ENCODE measurements at regions not wholly inside any gene's neighbourhood (a gene's known extent, or its start where the extent isn't known, plus 50 kb on each side); places are given as distances from the start of the nearest gene placed in this dataset.

- Mint-ChIP-seq H3K4me3 (ENCODE audit: unreplicated experiment) (no peak overlapping the region), H3K9me3 (ENCODE audit: unreplicated experiment) (no peaks in the 10 kb centered on the region), H3K27me3 (ENCODE audit: unreplicated experiment) (no peaks in the 10 kb centered on the region), H3K27ac (ENCODE audit: unreplicated experiment) (no peak overlapping the region), H3K36me3 (ENCODE audit: unreplicated experiment) (no peaks in the 10 kb centered on the region), H3K4me1 (ENCODE audit: low read depth, unreplicated experiment) (peaks cover 3% of the 10 kb centered on the region)
- no peak for TF ChIP-seq CTCF (IDR thresholded peaks at IDR 0.05; ENCODE audit: partially characterized antibody, unreplicated experiment)
- no peak for DNase-seq
Measured at GRCh38 chr2:182594286-182594685, 121.8 kb upstream of the DNAJC10 start.

- Mint-ChIP-seq H3K27ac (ENCODE audit: unreplicated experiment) (no peak overlapping the region), H3K36me3 (ENCODE audit: unreplicated experiment) (no peaks in the 10 kb centered on the region), H3K4me1 (ENCODE audit: low read depth, unreplicated experiment) (peaks cover 3% of the 10 kb centered on the region), H3K4me3 (ENCODE audit: unreplicated experiment) (no peak overlapping the region), H3K9me3 (ENCODE audit: unreplicated experiment) (no peaks in the 10 kb centered on the region), H3K27me3 (ENCODE audit: unreplicated experiment) (no peaks in the 10 kb centered on the region)
- no peak for TF ChIP-seq CTCF (IDR thresholded peaks at IDR 0.05; ENCODE audit: partially characterized antibody, unreplicated experiment)
- DNase-seq: no peak
Measured at GRCh38 chr2:182595650-182596049, 120.4 kb upstream of the DNAJC10 start.

- no peak for TF ChIP-seq CTCF (IDR thresholded peaks at IDR 0.05; ENCODE audit: partially characterized antibody, unreplicated experiment)
- Mint-ChIP-seq H3K36me3 (ENCODE audit: unreplicated experiment) (no peaks in the 10 kb centered on the region), H3K9me3 (ENCODE audit: unreplicated experiment) (no peaks in the 10 kb centered on the region), H3K4me1 (ENCODE audit: low read depth, unreplicated experiment) (peaks cover 3% of the 10 kb centered on the region), H3K27ac (ENCODE audit: unreplicated experiment) (no peak overlapping the region), H3K27me3 (ENCODE audit: unreplicated experiment) (peaks cover 2% of the 10 kb centered on the region), H3K4me3 (ENCODE audit: unreplicated experiment) (no peak overlapping the region)
- no peak for DNase-seq
Measured at GRCh38 chr2:182597570-182598295, 118.3 kb upstream of the DNAJC10 start.

GRCh38 chr2:182598626-182599025 is 117.4 kb upstream of the DNAJC10 start:
- Mint-ChIP-seq H3K27ac (ENCODE audit: unreplicated experiment) (no peak overlapping the region), H3K9me3 (ENCODE audit: unreplicated experiment) (no peaks in the 10 kb centered on the region), H3K27me3 (ENCODE audit: unreplicated experiment) (peaks cover 2% of the 10 kb centered on the region), H3K36me3 (ENCODE audit: unreplicated experiment) (no peaks in the 10 kb centered on the region), H3K4me1 (ENCODE audit: low read depth, unreplicated experiment) (no peaks in the 10 kb centered on the region), H3K4me3 (ENCODE audit: unreplicated experiment) (no peak overlapping the region)
- DNase-seq: no peak
- TF ChIP-seq CTCF (IDR thresholded peaks at IDR 0.05; ENCODE audit: partially characterized antibody, unreplicated experiment): no peak

- Mint-ChIP-seq H3K36me3 (ENCODE audit: unreplicated experiment) (no peaks in the 10 kb centered on the region), H3K27ac (ENCODE audit: unreplicated experiment) (no peak overlapping the region)
Measured at GRCh38 chr2:182605166-182605565, 110.9 kb upstream of the DNAJC10 start.

More at GRCh38 chr2:182605166-182605565, 110.9 kb upstream of the DNAJC10 start:
- no peak for TF ChIP-seq CTCF (IDR thresholded peaks at IDR 0.05; ENCODE audit: partially characterized antibody, unreplicated experiment)
- H3K27me3 Mint-ChIP-seq (ENCODE audit: unreplicated experiment): peaks cover 2% of the 10 kb centered on the region
- no peaks in the 10 kb centered on the region for H3K4me1 Mint-ChIP-seq (ENCODE audit: low read depth, unreplicated experiment)
- H3K9me3 Mint-ChIP-seq (ENCODE audit: unreplicated experiment): peaks cover 5% of the 10 kb centered on the region
- DNase-seq: no peak
- no peak overlapping the region for H3K4me3 Mint-ChIP-seq (ENCODE audit: unreplicated experiment)
